Heart left ventricle (tissue), 16 donors: ENCODE measurements at regions not wholly inside any gene's neighbourhood (a gene's known extent, or its start where the extent isn't known, plus 50 kb on each side); places are given as distances from the start of the nearest gene placed in this dataset.

ENCODE experiments used
- ATAC-seq, 4 donors: fragments of 200-7000 bp; cut with Tn5 transposase; one replicate each; pipeline ENCODE4 v1.9.1; 2020 to 2022; ENCODE audit warnings: moderate library complexity in 4 of 4, mild to moderate bottlenecking in 3 of 4, moderate number of reproducible peaks in 1 of 4
- DNase-seq, 5 donors: peaks; one replicate each; pipeline ENCODE4 v3.0.0-alpha.2; 2020
- H3K27ac ChIP-seq, 12 donors: fragments of 200-600 bp; sonication (generic) in 4 of 12; one replicate each; pipeline versions ENCODE4 v1.5.0 to v1.8.0; 2016 to 2022; ENCODE audit warnings: mild to moderate bottlenecking in 2 of 12
- H3K27me3 ChIP-seq, 9 donors: fragments of 200-600 bp; sonication (generic) in 2 of 9; one replicate each; pipeline versions ENCODE4 v1.5.1 to v1.8.0; 2016 to 2022; ENCODE audit warnings: mild to moderate bottlenecking in 3 of 9
- H3K36me3 ChIP-seq, 9 donors: fragments of 200-600 bp; sonication (generic) in 2 of 9; one replicate each; pipeline versions ENCODE4 v1.5.0 to v1.8.0; 2018 to 2022; ENCODE audit warnings: mild to moderate bottlenecking in 2 of 9
- H3K4me1 ChIP-seq, 12 donors: fragments of 200-600 bp; sonication (generic) in 4 of 12; one replicate each; pipeline versions ENCODE4 v1.5.0 to v1.8.0; 2016 to 2022; ENCODE audit warnings: mild to moderate bottlenecking in 3 of 12
- H3K4me3 ChIP-seq, 12 donors: fragments of 200-600 bp; sonication (generic) in 4 of 12; one replicate each; pipeline versions ENCODE4 v1.5.0 to v1.8.0; 2017 to 2022; ENCODE audit warnings: mild to moderate bottlenecking in 9 of 12, moderate library complexity in 4 of 12
- H3K9me3 ChIP-seq, 12 donors: fragments of 200-600 bp; sonication (generic) in 4 of 12; one replicate each; pipeline versions ENCODE4 v1.5.0 to v1.8.0; 2016 to 2022; ENCODE audit warnings: mild to moderate bottlenecking in 1 of 12
- CTCF ChIP-seq, 12 donors: fragments of 200-600 bp; sonication (generic) in 4 of 12; IDR thresholded peaks; one replicate each; pipeline versions ENCODE4 v1.5.0 to v1.8.0; 2018 to 2022; ENCODE audit warnings: antibody characterized with exemption in 12 of 12, mild to moderate bottlenecking in 5 of 12
- POLR2A ChIP-seq, 2 donors: fragments of 450-650 bp; IDR thresholded peaks; one replicate each; pipeline ENCODE4 v1.6.1; 2017; ENCODE audit warnings: antibody characterized with exemption in 2 of 2, mild to moderate bottlenecking in 2 of 2, moderate library complexity in 2 of 2
- WGBS, 4 donors: extraction: QIAGEN DNeasy Blood & Tissue Kit in 2 of 4; methylation state at CpG; one replicate each; pipeline versions ENCODE4 v1.1.5 to v1.1.7; 2013 to 2018; 5-methylcytosine and 5-hydroxymethylcytosine counted together
- intact Hi-C, 10 donors: fragments of 100-400 bp; cut with DNase I; formaldehyde crosslinking; loops; one replicate each; pipeline versions ENCODE4 v1.11.1 to v1.14.2; 2022
- donor health status: ischemic (EF 13 %, LVEDD 7.1; RV severe dilation, severe dysfunction).
- donor health status: healthy with polysubstance abuse.
- donor health status: DM: no; HTN: yes; CAD: no.
- donor health status: DM: no; HTN: no; CAD: no.
- donor health status: ischemic (EF 25% LVEDD 6.9; RV normal size, moderate dysfunction).
- donor health status: ischemic (EF 25% LVEDD 5.7; RV mildly dilated, moderate dysfunction).
- donor health status: healthy.
- donor health status: DM: yes; HTN: yes; CAD: no.
- donor health status: ischemic (EF 35%, LVEDD 5.7; RV mildly dilated, moderate dysfunction).
- donor health status: nonischemic (EF 11% LVEDD 7.7; RV severe dilation, severe dysfunction).
- donor health status: DM: yes; HTN: yes; CAD: no.
- donor health status: PGD.
- donor health status: ischemic (EF 29% LVEDD 5.4; RV normal size, mild dysfunction).
- donor health status: nonischemic (EF 23%, LVEDD 6.1; RV moderate dilation, normal function).

GRCh38 chr11:27211370-27212127 lies 151.5 kb downstream of the CCDC34 start:
- Histone ChIP-seq H3K36me3 (no peaks in the 10 kb centered on the region), H3K27me3 (no peaks in the 10 kb centered on the region), H3K4me3 (no peak overlapping the region), H3K27ac (peak overlapping the region in 1 of 12 donors; percentile 58), H3K9me3 (no peaks in the 10 kb centered on the region), H3K4me1 (peaks cover 5 to 55% (median 19%) of the 10 kb centered on the region in 12 donors)
- TF ChIP-seq CTCF (IDR thresholded peaks at IDR 0.05) (peak in 10 of 12 donors; percentile 13 to 43 (median 29)), POLR2A (IDR thresholded peaks at IDR 0.05) (no peak)
- peak in 1 of 4 donors; percentile 31 for ATAC-seq
- intact Hi-C loops = loop anchor here in 2 of 10 donors (5.0 kb wide), 2 partner anchors 36 to 71 kb away; no protein-coding TSS in a partner anchor
- 86 to 92% (median 89%) methylated on average over 8 of the region's 8 CpGs for WGBS, 4 donors
- DNase-seq = peak in 2 of 5 donors; percentile 58 to 67

- ATAC-seq = no peak
- Histone ChIP-seq H3K9me3 (no peaks in the 10 kb centered on the region), H3K27me3 (no peaks in the 10 kb centered on the region), H3K4me3 (no peak overlapping the region), H3K4me1 (peaks cover 0 to 45% (median 11%) of the 10 kb centered on the region in 12 donors), H3K36me3 (no peaks in the 10 kb centered on the region), H3K27ac (peak overlapping the region in 1 of 12 donors; percentile 14)
- no peak for DNase-seq
- no peak for TF ChIP-seq CTCF (IDR thresholded peaks at IDR 0.05)
- TF ChIP-seq POLR2A (IDR thresholded peaks at IDR 0.05) = no peak
- WGBS, 4 donors = 76 to 88% (median 77%) methylated on average over 5 of the region's 5 CpGs
- intact Hi-C loops = loop anchor here in 2 of 10 donors (5.0 kb wide), 2 partner anchors 37 to 72 kb away; no protein-coding TSS in a partner anchor
Measured at GRCh38 chr11:27210531-27210930, 152.5 kb downstream of the CCDC34 start.

- ATAC-seq (peak in 3 of 4 donors; percentile 64 to 92 (median 89)), DNase-seq (peak in 4 of 5 donors; percentile 21 to 76 (median 52))
- Histone ChIP-seq H3K36me3 (no peaks in the 10 kb centered on the region), H3K27ac (peak overlapping the region in 3 of 12 donors; percentile 1 to 47 (median 3)), H3K27me3 (no peaks in the 10 kb centered on the region), H3K9me3 (no peaks in the 10 kb centered on the region), H3K4me1 (peaks cover 0 to 37% (median 11%) of the 10 kb centered on the region in 12 donors), H3K4me3 (no peak overlapping the region)
- TF ChIP-seq POLR2A (IDR thresholded peaks at IDR 0.05) (no peak), CTCF (IDR thresholded peaks at IDR 0.05) (no peak)
- intact Hi-C loops = loop anchor here in 2 of 10 donors (5.0 kb wide), 2 partner anchors 38 to 73 kb away; no protein-coding TSS in a partner anchor
Measured at GRCh38 chr11:27209562-27210005, 153.4 kb downstream of the CCDC34 start.

- H3K9me3 ChIP-seq = no peaks in the 10 kb centered on the region
- no peaks in the 10 kb centered on the region for H3K27me3 ChIP-seq
- H3K36me3 ChIP-seq = no peaks in the 10 kb centered on the region
- no peak overlapping the region for H3K4me3 ChIP-seq
- intact Hi-C loops = no loop called here
- DNase-seq = no peak
- H3K27ac ChIP-seq = peak overlapping the region in 2 of 12 donors; percentile 1 to 47
- WGBS, 4 donors = 82 to 86% (median 83%) methylated on average over 3 of the region's 3 CpGs
- ATAC-seq = no peak
- TF ChIP-seq POLR2A (IDR thresholded peaks at IDR 0.05) (no peak), CTCF (IDR thresholded peaks at IDR 0.05) (no peak)
- H3K4me1 ChIP-seq = peaks cover 0 to 34% (median 11%) of the 10 kb centered on the region in 12 donors
Measured at GRCh38 chr11:27208846-27209245, 154.2 kb downstream of the CCDC34 start.
